DOHH2 (cell line): ENCODE measurements at regions not wholly inside any gene's neighbourhood (a gene's known extent, or its start where the extent isn't known, plus 50 kb on each side); places are given as distances from the start of the nearest gene placed in this dataset.

ENCODE experiments used
- H3F3A ChIP-seq: fragments of 200-600 bp; sonication (generic), shearing (Covaris generic); 2 replicates; pipeline ENCODE4 v1.6.0; 2016; ENCODE audit warnings: antibody characterized with exemption, mild to moderate bottlenecking; ENCODE audit not compliant: control insufficient read depth, insufficient read depth
- H3K27ac ChIP-seq: fragments of 200-600 bp; sonication (generic); 2 replicates; pipeline ENCODE4 v1.5.1; 2014; ENCODE audit warnings: low read depth, mild to moderate bottlenecking, low read length, moderate library complexity
- H3K27me3 ChIP-seq: fragments of 200-600 bp; sonication (generic); 2 replicates; pipeline ENCODE4 v1.6.1; 2014; ENCODE audit warnings: mild to moderate bottlenecking, low read length, mixed read lengths; ENCODE audit not compliant: control insufficient read depth
- H3K36me3 ChIP-seq: fragments of 200-600 bp; sonication (generic); 2 replicates; pipeline ENCODE4 v1.6.1; 2014; ENCODE audit warnings: mild to moderate bottlenecking, low read length, moderate library complexity, mixed read lengths; ENCODE audit not compliant: control insufficient read depth
- H3K4me1 ChIP-seq: fragments of 200-600 bp; sonication (generic); 2 replicates; pipeline ENCODE4 v1.6.1; 2014; ENCODE audit warnings: mild to moderate bottlenecking, low read length, mixed read lengths; ENCODE audit not compliant: control insufficient read depth
- H3K4me2 ChIP-seq: fragments of 200-600 bp; sonication (generic); 2 replicates; pipeline ENCODE4 v1.6.0; 2014; ENCODE audit warnings: mild to moderate bottlenecking, low read length, moderate library complexity
- H3K4me3 ChIP-seq: fragments of 200-600 bp; sonication (generic); 2 replicates; pipeline ENCODE4 v1.5.1; 2014; ENCODE audit warnings: mild to moderate bottlenecking, low read length, mixed read lengths
- H3K79me2 ChIP-seq: fragments of 200-600 bp; sonication (generic); 2 replicates; pipeline ENCODE4 v1.6.1; 2014; ENCODE audit warnings: mild to moderate bottlenecking, low read length, mixed read lengths; ENCODE audit not compliant: control insufficient read depth
- H3K9me2 ChIP-seq: fragments of 200-600 bp; sonication (generic); replicated peaks from 2 replicates; pipeline ENCODE4 v1.6.1; 2014; ENCODE audit warnings: mild to moderate bottlenecking, low read length, mixed read lengths; ENCODE audit not compliant: control insufficient read depth
- H3K9me3 ChIP-seq: fragments of 200-600 bp; sonication (generic); 2 replicates; pipeline ENCODE4 v1.6.1; 2014; ENCODE audit warnings: antibody characterized with exemption, low read length, mixed read lengths; ENCODE audit not compliant: control insufficient read depth, insufficient read depth
- H4K20me1 ChIP-seq: fragments of 200-600 bp; sonication (generic); 2 replicates; pipeline ENCODE4 v1.6.0; 2014; ENCODE audit warnings: low read depth, mild to moderate bottlenecking, antibody characterized with exemption, low read length, moderate library complexity; ENCODE audit not compliant: control insufficient read depth, insufficient read depth
- EZH2phosphoT487 ChIP-seq: fragments of 200-600 bp; sonication (generic); IDR thresholded peaks from 2 replicates; pipeline ENCODE4 v1.6.1; 2017; ENCODE audit warnings: borderline replicate concordance, mild to moderate bottlenecking, antibody characterized with exemption, low read length, moderate library complexity, mixed read lengths
- TF ChIP-seq, protein P1 (sequence below): fragments of 200-600 bp; sonication (generic); IDR thresholded peaks from one replicate; pipeline ENCODE4 v1.5.1; 2014; ENCODE audit warnings: antibody characterized with exemption, mild to moderate bottlenecking, low read depth, low read length; ENCODE audit not compliant: poor library complexity, severe bottlenecking

DNA sequence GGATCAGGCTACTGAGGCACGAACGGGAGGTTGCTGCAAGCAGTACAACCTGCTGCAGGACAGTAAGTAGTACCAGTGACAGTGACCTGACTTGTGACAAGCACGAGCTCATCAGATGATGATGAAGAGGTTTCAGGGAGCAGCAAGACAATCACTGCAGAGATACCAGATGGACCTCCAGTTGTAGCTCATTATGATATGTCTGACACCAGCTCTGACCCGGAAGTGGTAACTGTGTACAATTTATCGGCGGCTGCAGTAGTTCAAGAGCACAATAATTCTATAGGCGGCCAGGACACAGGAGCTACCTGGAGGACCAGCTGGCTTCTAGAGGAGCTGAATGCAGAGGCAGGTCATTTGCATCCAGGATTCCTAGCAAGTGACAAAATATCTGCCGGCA, 64.0 kb upstream of the GULP1 start:
- no peaks in the 10 kb centered on the region for H3K27me3 ChIP-seq
- TF ChIP-seq, protein P1, sequence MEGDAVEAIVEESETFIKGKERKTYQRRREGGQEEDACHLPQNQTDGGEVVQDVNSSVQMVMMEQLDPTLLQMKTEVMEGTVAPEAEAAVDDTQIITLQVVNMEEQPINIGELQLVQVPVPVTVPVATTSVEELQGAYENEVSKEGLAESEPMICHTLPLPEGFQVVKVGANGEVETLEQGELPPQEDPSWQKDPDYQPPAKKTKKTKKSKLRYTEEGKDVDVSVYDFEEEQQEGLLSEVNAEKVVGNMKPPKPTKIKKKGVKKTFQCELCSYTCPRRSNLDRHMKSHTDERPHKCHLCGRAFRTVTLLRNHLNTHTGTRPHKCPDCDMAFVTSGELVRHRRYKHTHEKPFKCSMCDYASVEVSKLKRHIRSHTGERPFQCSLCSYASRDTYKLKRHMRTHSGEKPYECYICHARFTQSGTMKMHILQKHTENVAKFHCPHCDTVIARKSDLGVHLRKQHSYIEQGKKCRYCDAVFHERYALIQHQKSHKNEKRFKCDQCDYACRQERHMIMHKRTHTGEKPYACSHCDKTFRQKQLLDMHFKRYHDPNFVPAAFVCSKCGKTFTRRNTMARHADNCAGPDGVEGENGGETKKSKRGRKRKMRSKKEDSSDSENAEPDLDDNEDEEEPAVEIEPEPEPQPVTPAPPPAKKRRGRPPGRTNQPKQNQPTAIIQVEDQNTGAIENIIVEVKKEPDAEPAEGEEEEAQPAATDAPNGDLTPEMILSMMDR, result no peak
- TF ChIP-seq EZH2phosphoT487, result no peak

DNA sequence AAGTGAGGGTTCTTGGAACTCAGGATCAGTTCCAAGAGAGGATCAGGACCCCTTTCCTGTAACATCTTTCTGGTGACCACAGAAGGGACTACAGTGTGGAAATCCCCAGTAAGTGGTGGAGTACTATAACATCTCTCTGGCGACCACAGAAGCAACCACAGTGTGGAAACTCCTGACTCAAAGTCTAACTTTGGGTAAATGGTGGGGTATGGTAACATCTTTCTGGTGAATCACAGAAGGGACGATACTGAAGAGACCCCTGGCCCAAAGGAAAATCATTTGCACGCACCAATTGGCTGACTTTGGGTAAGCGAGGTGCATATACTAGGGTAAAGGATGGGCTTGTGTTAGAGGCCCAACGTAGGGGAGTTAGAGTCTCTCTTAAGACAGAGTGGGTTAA, 56.3 kb upstream of the GULP1 start:
- Histone ChIP-seq H3F3A (no peaks in the 10 kb centered on the region), H3K9me3 (no peaks in the 10 kb centered on the region), H3K79me2 (no peaks in the 10 kb centered on the region), H3K4me2 (no peak overlapping the region), H4K20me1 (no peaks in the 10 kb centered on the region), H3K27me3 (no peaks in the 10 kb centered on the region), H3K4me3 (no peak overlapping the region), H3K36me3 (no peaks in the 10 kb centered on the region), H3K9me2 (no peaks in the 10 kb centered on the region), H3K27ac (no peak overlapping the region), H3K4me1 (no peaks in the 10 kb centered on the region)
- TF ChIP-seq, protein P1, result no peak
- TF ChIP-seq EZH2phosphoT487, result no peak

More for the DNA sequence above, 64.0 kb upstream of the GULP1 start:
- Histone ChIP-seq H3K4me3 (no peak overlapping the region), H3K4me2 (no peak overlapping the region), H3K9me3 (no peaks in the 10 kb centered on the region), H3K4me1 (no peaks in the 10 kb centered on the region), H3K27ac (no peak overlapping the region), H3K36me3 (no peaks in the 10 kb centered on the region), H3K79me2 (no peaks in the 10 kb centered on the region), H3K9me2 (no peaks in the 10 kb centered on the region), H4K20me1 (no peaks in the 10 kb centered on the region), H3F3A (no peaks in the 10 kb centered on the region)

- TF ChIP-seq EZH2phosphoT487, result no peak
- TF ChIP-seq, protein P1, result no peak
- H3K4me1 ChIP-seq, result no peaks in the 10 kb centered on the region
These were observed 53.3 kb upstream of the GULP1 start for GRCh38 chr2:188238386-188238785.

More at GRCh38 chr2:188238386-188238785, 53.3 kb upstream of the GULP1 start:
- H4K20me1 ChIP-seq, result no peaks in the 10 kb centered on the region
- H3K4me2 ChIP-seq, result no peak overlapping the region
- H3K27me3 ChIP-seq, result no peaks in the 10 kb centered on the region
- no peaks in the 10 kb centered on the region for H3F3A ChIP-seq
- no peak overlapping the region for H3K4me3 ChIP-seq
- H3K9me3 ChIP-seq, result no peaks in the 10 kb centered on the region
- H3K9me2 ChIP-seq, result no peaks in the 10 kb centered on the region
- H3K27ac ChIP-seq, result no peak overlapping the region
- no peaks in the 10 kb centered on the region for H3K79me2 ChIP-seq
- no peaks in the 10 kb centered on the region for H3K36me3 ChIP-seq
